D341Med (cell line): ENCODE measurements at regions not wholly inside any gene's neighbourhood (a gene's known extent, or its start where the extent isn't known, plus 50 kb on each side); places are given as distances from the start of the nearest gene placed in this dataset.

Experiments used
- DNase-seq: peaks from one replicate; pipeline ENCODE4 v3.0.0; 2012; ENCODE audit warnings: low spot score

GRCh38 chr2:105652014-105652796, 92.5 kb upstream of the NCK2 start:
- DNase-seq = no peak

- no peak for DNase-seq
Measured at GRCh38 chr2:105649534-105649933, 95.2 kb upstream of the NCK2 start.

DNA sequence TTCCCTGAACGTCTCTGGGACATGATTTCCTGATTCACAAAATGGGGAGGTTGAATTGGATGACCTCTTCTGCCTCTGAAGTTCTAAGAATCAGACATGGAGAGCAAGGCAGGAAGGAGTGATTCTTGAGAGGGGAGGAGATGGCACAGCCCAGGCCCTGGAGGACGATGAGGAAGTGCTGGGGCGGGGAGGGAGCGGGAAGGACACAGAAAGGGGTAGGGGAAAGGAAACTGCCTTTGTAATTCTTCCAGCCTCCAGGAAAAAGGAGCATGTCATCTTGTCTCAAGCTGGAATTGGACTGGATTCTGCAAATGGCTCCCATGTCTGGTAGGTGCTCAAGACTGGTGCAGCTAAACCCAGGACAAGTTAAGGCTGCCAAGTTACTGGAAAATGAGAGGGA, 97.0 kb upstream of the NCK2 start:
- no peak for DNase-seq

GRCh38 chr2:105646774-105647076, 98.0 kb upstream of the NCK2 start:
- no peak for DNase-seq

DNA sequence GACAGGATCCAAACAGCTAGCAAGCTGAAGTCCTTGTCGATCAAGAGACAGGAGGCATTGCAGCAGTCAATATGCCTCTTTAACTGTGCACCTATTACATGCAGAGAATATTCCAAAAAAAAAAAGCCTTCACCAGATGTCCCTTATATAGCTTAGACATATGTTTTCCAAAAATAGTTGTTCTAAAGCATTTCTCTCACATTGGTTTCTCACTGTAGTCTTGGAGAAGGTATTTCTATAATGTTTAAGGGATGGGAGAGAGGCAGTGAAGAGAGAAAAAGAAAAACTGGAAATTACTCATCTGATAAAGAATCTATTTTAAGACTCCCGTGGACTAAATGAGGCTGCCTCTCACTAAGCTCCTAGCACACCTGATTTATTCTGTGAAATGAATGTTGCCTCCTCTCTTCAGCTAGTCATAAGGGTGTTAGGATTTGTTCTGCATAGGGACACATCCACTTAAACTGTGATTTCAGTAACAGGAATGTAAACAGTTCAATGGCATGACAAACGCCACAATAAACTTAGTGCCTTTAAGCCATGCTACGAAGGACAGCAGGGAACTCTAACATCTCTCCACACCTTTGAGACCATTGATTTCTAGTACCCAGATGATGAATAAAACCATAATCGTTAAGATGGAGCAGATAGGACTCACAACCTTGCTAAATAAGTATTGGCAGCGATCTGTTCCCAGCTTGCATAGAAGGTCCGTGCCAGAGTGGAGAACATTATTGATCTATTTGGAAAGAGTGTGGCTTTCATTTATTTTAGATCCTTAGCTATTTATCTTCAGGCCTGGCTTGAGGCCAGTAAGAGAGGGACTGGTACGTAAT, 98.6 kb upstream of the NCK2 start:
- no peak for DNase-seq

GRCh38 chr2:105645031-105645937, 99.4 kb upstream of the NCK2 start:
- no peak for DNase-seq

- no peak for DNase-seq
Measured at GRCh38 chr2:105644174-105644980, 100.3 kb upstream of the NCK2 start.

GRCh38 chr2:105643405-105644173, 101.1 kb upstream of the NCK2 start:
- DNase-seq = no peak

DNA sequence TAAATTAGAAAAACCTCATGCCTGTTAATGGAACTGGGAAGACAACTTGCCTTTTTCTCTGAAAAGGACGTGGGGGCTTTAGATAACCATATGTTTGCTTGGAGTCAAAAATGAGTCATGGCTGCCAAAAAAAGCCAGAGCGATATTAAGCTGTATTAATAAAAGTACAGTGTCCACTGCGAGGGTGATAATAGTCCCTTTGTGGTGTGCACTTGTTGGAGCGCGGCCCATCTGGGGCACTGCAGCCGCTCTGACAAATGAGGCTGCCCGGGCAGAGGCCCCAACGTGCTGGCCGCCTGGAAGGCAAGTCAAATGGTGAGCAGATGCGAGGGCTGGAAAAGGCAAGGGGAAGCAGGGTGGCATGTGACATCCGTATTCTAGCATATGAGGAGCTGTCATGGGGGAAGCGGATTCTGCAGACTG, 103.3 kb upstream of the NCK2 start:
- no peak for DNase-seq

GRCh38 chr2:105640246-105640645, 104.5 kb upstream of the NCK2 start:
- no peak for DNase-seq

DNA sequence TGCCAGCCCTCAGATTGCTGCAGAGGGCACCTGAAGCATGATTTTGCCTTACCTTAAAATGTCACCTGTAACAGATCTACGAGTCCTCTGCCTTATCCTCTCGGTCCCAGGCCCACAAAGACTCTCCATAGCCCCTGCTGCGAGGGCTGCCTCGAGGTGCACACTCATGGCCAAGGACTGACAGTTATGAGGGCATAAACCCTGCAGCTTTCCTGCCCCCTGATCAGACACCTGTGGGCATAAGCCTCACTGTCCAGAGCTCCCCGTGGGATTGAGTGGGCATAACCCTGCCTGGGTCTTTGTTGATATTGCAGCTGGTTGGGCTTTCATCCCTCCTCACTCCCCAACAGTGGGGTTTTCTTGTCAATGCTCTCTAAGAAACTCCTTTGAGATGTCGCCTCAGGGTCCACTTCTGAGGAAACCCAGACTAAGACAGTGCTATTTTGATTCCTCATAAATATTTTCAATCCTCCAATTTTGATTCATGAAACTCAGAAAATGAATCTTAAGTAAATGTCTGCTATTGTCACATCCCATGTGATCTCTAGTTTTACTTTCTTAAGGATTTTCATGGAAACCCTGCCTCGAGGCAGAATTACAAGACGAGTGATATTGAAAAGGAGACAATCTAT, 108.5 kb upstream of the NCK2 start:
- DNase-seq = no peak

DNA sequence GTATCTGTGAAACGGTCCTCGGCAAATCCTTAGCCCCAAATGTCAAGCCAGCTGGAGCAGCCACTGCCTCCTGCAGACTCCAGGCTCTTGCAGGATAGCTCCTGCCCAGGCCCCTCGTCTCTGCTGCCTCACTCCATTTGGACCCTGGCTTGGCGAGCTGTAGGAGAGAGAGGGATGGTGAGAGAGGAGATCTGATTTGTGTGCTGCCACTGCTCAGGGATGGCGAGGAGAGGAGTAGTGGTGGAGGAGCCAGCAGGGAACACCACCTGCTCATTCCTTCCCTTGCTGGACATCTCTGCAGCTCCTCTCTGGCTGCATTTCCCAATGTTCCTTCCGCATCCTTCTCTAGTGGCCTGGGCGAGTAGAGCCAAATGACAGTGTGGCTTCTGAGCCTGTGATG, 109.1 kb upstream of the NCK2 start:
- DNase-seq = no peak

DNA sequence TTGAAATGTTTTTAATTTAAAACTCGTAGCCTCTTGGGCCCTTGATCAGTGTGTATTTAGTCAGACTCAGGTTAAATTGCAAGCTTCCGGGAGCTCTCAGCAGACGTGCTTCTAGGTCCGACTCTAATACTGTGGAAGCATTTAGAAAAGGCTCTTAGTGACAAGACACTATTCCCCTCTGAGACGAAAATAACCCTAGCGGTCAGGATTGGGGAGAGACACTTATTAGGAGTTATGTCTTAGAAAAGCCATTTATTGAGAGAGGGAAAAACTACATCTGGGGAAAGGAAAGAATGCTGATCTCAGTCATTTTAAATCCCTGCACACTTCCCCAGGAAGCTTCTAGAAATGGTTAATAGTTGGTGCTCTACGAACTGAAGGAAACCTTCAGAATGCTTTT, 110.5 kb upstream of the NCK2 start:
- DNase-seq = no peak

- no peak for DNase-seq
Measured at GRCh38 chr2:105631922-105632321, 112.8 kb upstream of the NCK2 start.

DNA sequence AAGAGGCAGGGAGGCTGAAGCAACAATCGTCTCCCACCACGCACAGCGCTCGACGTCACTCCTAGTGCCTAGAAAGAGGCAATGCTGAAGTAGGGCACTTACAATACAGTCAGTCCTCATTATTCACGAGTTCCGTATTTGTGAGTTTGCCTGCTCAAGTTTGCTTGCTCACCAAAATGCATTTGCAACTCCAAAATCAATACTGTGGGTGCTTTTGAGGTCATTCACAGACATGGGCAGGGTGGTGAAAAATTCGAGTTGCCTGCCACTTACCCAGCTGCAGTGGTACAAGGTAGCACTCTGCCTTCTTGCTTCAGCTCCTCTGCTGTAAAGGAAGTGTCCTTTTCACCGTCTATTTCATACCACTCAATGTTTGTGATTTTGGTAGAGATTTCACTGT, 113.7 kb upstream of the NCK2 start:
- DNase-seq = no peak

- no peak for DNase-seq
Measured at GRCh38 chr2:105629634-105630033, 115.1 kb upstream of the NCK2 start.

DNA sequence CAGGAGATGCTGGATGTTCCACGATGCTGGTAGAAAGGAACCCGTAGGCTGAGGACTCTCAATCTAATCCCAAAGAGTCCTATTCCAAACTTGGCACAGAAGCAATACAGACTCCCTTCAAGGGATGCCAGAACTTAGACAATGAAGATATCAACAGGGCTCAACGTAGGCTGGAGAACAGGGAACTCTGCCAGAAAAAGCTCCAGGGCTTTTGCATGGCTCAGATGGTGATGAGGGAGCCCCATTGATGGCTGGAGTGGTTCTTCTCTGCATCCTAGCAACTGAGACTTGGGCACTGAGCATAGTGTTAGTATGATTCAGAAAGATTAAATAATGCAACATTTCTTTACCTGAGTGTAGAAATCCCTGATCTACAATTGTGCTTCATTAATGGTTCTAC, 117.2 kb upstream of the NCK2 start:
- DNase-seq = no peak

GRCh38 chr2:105626966-105627340, 117.8 kb upstream of the NCK2 start:
- no peak for DNase-seq

- DNase-seq = no peak
Measured at GRCh38 chr2:105626212-105626965, 118.3 kb upstream of the NCK2 start.

- no peak for DNase-seq
Measured at GRCh38 chr2:105625632-105626031, 119.1 kb upstream of the NCK2 start.
